IMR-90 (cell line): ENCODE measurements at regions not wholly inside any gene's neighbourhood (a gene's known extent, or its start where the extent isn't known, plus 50 kb on each side); places are given as distances from the start of the nearest gene placed in this dataset.

ENCODE experiments used
- BHLHE40 ChIP-seq: fragments of 150-350 bp; IDR thresholded peaks from 2 replicates; pipeline ENCODE4 v1.6.1; 2016; ENCODE audit warnings: mild to moderate bottlenecking, low read depth, low read length
- CEBPB ChIP-seq: IDR thresholded peaks from 2 replicates; pipeline ENCODE4 v1.6.1; 2012; ENCODE audit warnings: low read depth, low read length, improper control_type of control experiment
- CHD1 ChIP-seq: IDR thresholded peaks from 2 replicates; pipeline ENCODE4 v1.6.1; 2012; ENCODE audit warnings: low read depth, low read length, improper control_type of control experiment
- ELK1 ChIP-seq: fragments of 150-350 bp; IDR thresholded peaks from 2 replicates; pipeline ENCODE4 v1.6.1; 2016; ENCODE audit warnings: low read depth, mild to moderate bottlenecking, low read length, moderate library complexity, borderline replicate concordance
- MAZ ChIP-seq: IDR thresholded peaks from 2 replicates; pipeline ENCODE4 v1.6.1; 2012; ENCODE audit warnings: low read depth, mild to moderate bottlenecking, low read length, improper control_type of control experiment, moderate library complexity, borderline replicate concordance
- MXI1 ChIP-seq: IDR thresholded peaks from 2 replicates; pipeline ENCODE4 v1.6.1; 2012; ENCODE audit warnings: low read depth, mild to moderate bottlenecking, low read length, moderate library complexity, borderline replicate concordance
- POLR2A ChIP-seq: IDR thresholded peaks from 2 replicates; pipeline ENCODE4 v1.6.1; 2012; ENCODE audit warnings: mild to moderate bottlenecking, low read depth, low read length
- RAD21 ChIP-seq: IDR thresholded peaks from 2 replicates; pipeline ENCODE4 v1.6.1; 2012; ENCODE audit warnings: low read length, improper control_type of control experiment
- RCOR1 ChIP-seq: IDR thresholded peaks from 2 replicates; pipeline ENCODE4 v1.6.1; 2012; ENCODE audit warnings: mild to moderate bottlenecking, low read length, improper control_type of control experiment; ENCODE audit not compliant: insufficient replicate concordance
- SMC3 ChIP-seq: fragments of 150-350 bp; IDR thresholded peaks from 2 replicates; pipeline ENCODE4 v1.6.1; 2016; ENCODE audit warnings: low read depth, mild to moderate bottlenecking, antibody characterized with exemption, low read length, moderate library complexity
- USF2 ChIP-seq: fragments of 150-350 bp; IDR thresholded peaks from 2 replicates; pipeline ENCODE4 v1.6.1; 2017; ENCODE audit warnings: mild to moderate bottlenecking, antibody characterized with exemption, low read length, low read depth
- TF ChIP-seq, protein P1 (sequence below): conservative IDR thresholded peaks from 2 replicates; pipeline ENCODE4 v1.5.1; 2012; ENCODE audit warnings: mild to moderate bottlenecking, low read depth, low read length, improper control_type of control experiment

DNA sequence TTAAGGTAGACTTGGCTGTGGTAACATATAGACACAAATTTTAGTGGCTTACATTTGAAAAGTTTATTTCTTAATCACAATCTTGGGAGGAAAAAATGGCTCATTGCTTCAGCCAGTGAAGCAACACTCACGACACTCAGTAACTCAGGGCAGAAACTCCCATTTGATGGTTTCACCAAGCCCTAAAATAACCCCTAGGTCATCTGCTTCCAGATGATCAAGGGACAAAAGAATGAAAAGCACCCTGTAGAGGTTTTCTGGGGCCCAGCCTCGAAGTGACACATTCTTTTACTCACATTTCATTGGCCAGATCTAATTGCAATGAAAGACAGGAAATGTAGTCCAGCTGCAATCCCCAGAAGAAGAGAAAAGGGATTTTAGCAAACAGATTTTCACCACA lies 275.9 kb downstream of the TMX3 start:
- TF ChIP-seq POLR2A (no peak), CEBPB (peak; percentile 91), MXI1 (no peak), RAD21 (no peak), ELK1 (no peak), SMC3 (no peak), BHLHE40 (no peak), MAZ (no peak), CHD1 (no peak), USF2 (no peak), RCOR1 (no peak)
- TF ChIP-seq, protein P1, sequence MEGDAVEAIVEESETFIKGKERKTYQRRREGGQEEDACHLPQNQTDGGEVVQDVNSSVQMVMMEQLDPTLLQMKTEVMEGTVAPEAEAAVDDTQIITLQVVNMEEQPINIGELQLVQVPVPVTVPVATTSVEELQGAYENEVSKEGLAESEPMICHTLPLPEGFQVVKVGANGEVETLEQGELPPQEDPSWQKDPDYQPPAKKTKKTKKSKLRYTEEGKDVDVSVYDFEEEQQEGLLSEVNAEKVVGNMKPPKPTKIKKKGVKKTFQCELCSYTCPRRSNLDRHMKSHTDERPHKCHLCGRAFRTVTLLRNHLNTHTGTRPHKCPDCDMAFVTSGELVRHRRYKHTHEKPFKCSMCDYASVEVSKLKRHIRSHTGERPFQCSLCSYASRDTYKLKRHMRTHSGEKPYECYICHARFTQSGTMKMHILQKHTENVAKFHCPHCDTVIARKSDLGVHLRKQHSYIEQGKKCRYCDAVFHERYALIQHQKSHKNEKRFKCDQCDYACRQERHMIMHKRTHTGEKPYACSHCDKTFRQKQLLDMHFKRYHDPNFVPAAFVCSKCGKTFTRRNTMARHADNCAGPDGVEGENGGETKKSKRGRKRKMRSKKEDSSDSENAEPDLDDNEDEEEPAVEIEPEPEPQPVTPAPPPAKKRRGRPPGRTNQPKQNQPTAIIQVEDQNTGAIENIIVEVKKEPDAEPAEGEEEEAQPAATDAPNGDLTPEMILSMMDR = no peak
